Brain pericyte (primary cell): ENCODE measurements at regions not wholly inside any gene's neighbourhood (a gene's known extent, or its start where the extent isn't known, plus 50 kb on each side); places are given as distances from the start of the nearest gene placed in this dataset.

ENCODE experiments used
- DNase-seq: peaks from one replicate; pipeline ENCODE4 v3.0.0-alpha.2; 2012; ENCODE audit warnings: low read depth, low spot score

- no peak for DNase-seq
Measured at GRCh38 chr18:29083545-29083944, 906.6 kb upstream of the CDH2 start.

GRCh38 chr18:29080946-29081345 lies 904.0 kb upstream of the CDH2 start:
- no peak for DNase-seq

- DNase-seq: no peak
Measured at GRCh38 chr18:29078273-29078672, 901.3 kb upstream of the CDH2 start.

GRCh38 chr18:29077344-29077743 lies 900.4 kb upstream of the CDH2 start:
- no peak for DNase-seq

- DNase-seq: no peak
Measured at GRCh38 chr18:29076645-29077044, 899.7 kb upstream of the CDH2 start.

- no peak for DNase-seq
Measured at GRCh38 chr18:29074147-29074546, 897.2 kb upstream of the CDH2 start.

- DNase-seq: no peak
Measured at GRCh38 chr18:29071869-29072268, 894.9 kb upstream of the CDH2 start.

- no peak for DNase-seq
Measured at GRCh38 chr18:29063346-29063745, 886.4 kb upstream of the CDH2 start.

GRCh38 chr18:29062921-29063320 lies 886.0 kb upstream of the CDH2 start:
- DNase-seq: no peak

- DNase-seq: no peak
Measured at GRCh38 chr18:29060349-29060748, 883.4 kb upstream of the CDH2 start.

GRCh38 chr18:29057703-29058102 lies 880.8 kb upstream of the CDH2 start:
- no peak for DNase-seq

GRCh38 chr18:29056800-29057199 lies 879.9 kb upstream of the CDH2 start:
- no peak for DNase-seq

- DNase-seq: no peak
Measured at GRCh38 chr18:29041976-29042375, 865.0 kb upstream of the CDH2 start.

GRCh38 chr18:29034113-29034856 lies 857.4 kb upstream of the CDH2 start:
- no peak for DNase-seq

GRCh38 chr18:29028560-29028959 lies 851.6 kb upstream of the CDH2 start:
- no peak for DNase-seq

- DNase-seq: no peak
Measured at GRCh38 chr18:29018976-29019375, 842.0 kb upstream of the CDH2 start.

GRCh38 chr18:29012883-29013465 lies 836.0 kb upstream of the CDH2 start:
- DNase-seq: no peak

GRCh38 chr18:29012364-29012763 lies 835.4 kb upstream of the CDH2 start:
- DNase-seq: no peak

- no peak for DNase-seq
Measured at GRCh38 chr18:29009250-29009803, 832.4 kb upstream of the CDH2 start.

- no peak for DNase-seq
Measured at GRCh38 chr18:29008809-29009208, 831.9 kb upstream of the CDH2 start.

GRCh38 chr18:29007986-29008654 lies 831.2 kb upstream of the CDH2 start:
- no peak for DNase-seq

- DNase-seq: no peak
Measured at GRCh38 chr18:29004921-29005320, 828.0 kb upstream of the CDH2 start.

- DNase-seq: no peak
Measured at GRCh38 chr18:29003194-29003593, 826.3 kb upstream of the CDH2 start.
